Omental fat pad (tissue), 3 donors: ENCODE measurements at regions not wholly inside any gene's neighbourhood (a gene's known extent, or its start where the extent isn't known, plus 50 kb on each side); places are given as distances from the start of the nearest gene placed in this dataset.

Source experiments
- ATAC-seq: fragments of 150-250 bp; one replicate; pipeline ENCODE4 v1.9.1; 2016; ENCODE audit warnings: mild to moderate bottlenecking, moderate library complexity; ENCODE audit not compliant: low FRiP score
- DNase-seq: peaks from one replicate; pipeline ENCODE4 v3.0.0-alpha.2; 2019; ENCODE audit warnings: low spot score
- CTCF ChIP-seq, 3 donors: fragments of 450-650 bp; IDR thresholded peaks; one replicate each; pipeline ENCODE4 v1.5.1; 2016 to 2017; ENCODE audit warnings: antibody characterized with exemption in 3 of 3, mild to moderate bottlenecking in 3 of 3, moderate library complexity in 2 of 3

- TF ChIP-seq CTCF (IDR thresholded peaks at IDR 0.05) = no peak
- ATAC-seq = no peak
Observed at GRCh38 chr2:16244966-16245320, 304.6 kb downstream of the MYCN start.

GRCh38 chr2:16244153-16244965 is 304.0 kb downstream of the MYCN start:
- DNase-seq (no peak), ATAC-seq (no peak)
- TF ChIP-seq CTCF (IDR thresholded peaks at IDR 0.05) = no peak

More at GRCh38 chr2:16244966-16245320, 304.6 kb downstream of the MYCN start:
- no peak for DNase-seq

- no peak for TF ChIP-seq CTCF (IDR thresholded peaks at IDR 0.05)
- no peak for DNase-seq
- ATAC-seq = no peak
Observed at GRCh38 chr2:16243411-16243996, 303.2 kb downstream of the MYCN start.

- no peak for DNase-seq
- TF ChIP-seq CTCF (IDR thresholded peaks at IDR 0.05) = no peak
- no peak for ATAC-seq
Observed at GRCh38 chr2:16242906-16243305, 302.6 kb downstream of the MYCN start.

GRCh38 chr2:16241166-16242160 is 301.1 kb downstream of the MYCN start:
- DNase-seq (no peak), ATAC-seq (no peak)
- TF ChIP-seq CTCF (IDR thresholded peaks at IDR 0.05) = no peak

GRCh38 chr2:16240402-16240801 is 300.1 kb downstream of the MYCN start:
- no peak for DNase-seq
- TF ChIP-seq CTCF (IDR thresholded peaks at IDR 0.05) = no peak
- no peak for ATAC-seq
